Bronchial epithelial cell (primary cell): ENCODE measurements at regions not wholly inside any gene's neighbourhood (a gene's known extent, or its start where the extent isn't known, plus 50 kb on each side); places are given as distances from the start of the nearest gene placed in this dataset.

Source experiments
- DNase-seq: peaks from one replicate; pipeline ENCODE4 v3.0.0-alpha.2; 2010; ENCODE audit warnings: low read depth
- FAIRE-seq: peaks from 2 replicates; lab custom pipeline; 2011; peaks lifted over from hg19 to GRCh38; lab: Jason Lieb, UNC
- H3K27me3 ChIP-seq: 2 replicates; pipeline ENCODE4 v1.5.1; 2011; ENCODE audit warnings: low read length; ENCODE audit not compliant: control insufficient read depth, insufficient read depth
- H3K36me3 ChIP-seq: 2 replicates; pipeline ENCODE4 v1.5.1; 2011; ENCODE audit warnings: low read length; ENCODE audit not compliant: control insufficient read depth, insufficient read depth
- H3K4me3 ChIP-seq: 2 replicates; pipeline ENCODE4 v1.5.1; 2011; ENCODE audit warnings: mild to moderate bottlenecking, low read depth, low read length, control low read depth
- TF ChIP-seq, protein P1 (sequence below): IDR thresholded peaks from 2 replicates; pipeline ENCODE4 v1.5.1; 2011; ENCODE audit warnings: mild to moderate bottlenecking, moderate library complexity, low read length, control low read depth, inconsistent platforms; ENCODE audit not compliant: insufficient read depth, severe bottlenecking

DNA sequence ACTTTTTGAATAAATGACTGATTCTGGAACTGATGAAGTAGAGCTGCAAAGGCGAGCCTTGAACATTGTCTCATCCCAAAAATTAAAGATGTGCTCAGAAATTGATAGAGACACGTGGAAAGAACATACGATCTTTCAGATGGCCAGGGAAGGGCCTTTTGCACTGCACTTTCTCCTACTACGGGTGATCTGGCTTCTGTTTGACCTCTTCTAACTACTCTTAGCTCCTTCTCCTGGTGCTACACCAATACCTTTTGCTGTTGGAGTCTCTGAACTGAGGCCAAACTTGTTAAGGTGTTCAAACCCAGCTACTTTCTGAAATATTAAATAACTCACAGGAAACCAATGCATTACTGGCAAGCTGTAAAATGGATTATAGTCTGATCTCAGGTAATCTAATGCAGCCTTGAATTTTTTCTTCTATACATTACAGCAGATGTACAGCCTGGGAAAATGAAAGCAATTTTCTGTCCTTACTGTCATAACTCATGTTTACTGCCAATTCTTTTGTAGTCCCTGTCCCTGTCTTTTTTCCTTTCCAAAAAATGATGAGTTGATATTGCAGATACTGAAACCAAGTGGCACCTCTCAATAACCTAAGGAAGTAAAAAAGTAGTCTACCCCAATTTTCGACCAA lies 1086.1 kb upstream of the CNTN5 start:
- DNase-seq (no peak), FAIRE-seq (no peak)
- Histone ChIP-seq H3K36me3 (no peaks in the 10 kb centered on the region), H3K4me3 (no peak overlapping the region), H3K27me3 (no peaks in the 10 kb centered on the region)
- TF ChIP-seq, protein P1, sequence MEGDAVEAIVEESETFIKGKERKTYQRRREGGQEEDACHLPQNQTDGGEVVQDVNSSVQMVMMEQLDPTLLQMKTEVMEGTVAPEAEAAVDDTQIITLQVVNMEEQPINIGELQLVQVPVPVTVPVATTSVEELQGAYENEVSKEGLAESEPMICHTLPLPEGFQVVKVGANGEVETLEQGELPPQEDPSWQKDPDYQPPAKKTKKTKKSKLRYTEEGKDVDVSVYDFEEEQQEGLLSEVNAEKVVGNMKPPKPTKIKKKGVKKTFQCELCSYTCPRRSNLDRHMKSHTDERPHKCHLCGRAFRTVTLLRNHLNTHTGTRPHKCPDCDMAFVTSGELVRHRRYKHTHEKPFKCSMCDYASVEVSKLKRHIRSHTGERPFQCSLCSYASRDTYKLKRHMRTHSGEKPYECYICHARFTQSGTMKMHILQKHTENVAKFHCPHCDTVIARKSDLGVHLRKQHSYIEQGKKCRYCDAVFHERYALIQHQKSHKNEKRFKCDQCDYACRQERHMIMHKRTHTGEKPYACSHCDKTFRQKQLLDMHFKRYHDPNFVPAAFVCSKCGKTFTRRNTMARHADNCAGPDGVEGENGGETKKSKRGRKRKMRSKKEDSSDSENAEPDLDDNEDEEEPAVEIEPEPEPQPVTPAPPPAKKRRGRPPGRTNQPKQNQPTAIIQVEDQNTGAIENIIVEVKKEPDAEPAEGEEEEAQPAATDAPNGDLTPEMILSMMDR, result no peak

DNA sequence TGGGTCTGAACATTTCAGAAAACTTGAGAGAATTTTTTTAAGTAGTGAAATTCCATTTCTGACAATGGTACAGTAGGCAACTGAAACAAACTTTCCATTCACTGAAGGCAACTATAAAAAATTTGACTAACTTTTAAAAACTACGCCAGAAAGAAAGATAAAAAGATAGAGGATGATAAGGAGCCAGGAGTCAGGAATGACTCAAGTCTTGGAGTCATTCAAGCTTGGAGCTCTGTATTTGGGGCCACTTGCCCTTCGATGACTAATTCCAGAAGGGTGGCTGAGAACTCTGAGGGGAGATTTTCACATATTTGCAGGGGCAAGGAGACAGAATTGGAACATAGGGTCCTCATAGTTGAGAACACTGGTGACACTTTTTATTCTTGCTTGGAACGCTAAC lies 1083.2 kb upstream of the CNTN5 start:
- no peaks in the 10 kb centered on the region for H3K27me3 ChIP-seq
- H3K36me3 ChIP-seq, result no peaks in the 10 kb centered on the region
- no peak for FAIRE-seq
- DNase-seq, result no peak
- no peak overlapping the region for H3K4me3 ChIP-seq
- TF ChIP-seq, protein P1, result no peak

DNA sequence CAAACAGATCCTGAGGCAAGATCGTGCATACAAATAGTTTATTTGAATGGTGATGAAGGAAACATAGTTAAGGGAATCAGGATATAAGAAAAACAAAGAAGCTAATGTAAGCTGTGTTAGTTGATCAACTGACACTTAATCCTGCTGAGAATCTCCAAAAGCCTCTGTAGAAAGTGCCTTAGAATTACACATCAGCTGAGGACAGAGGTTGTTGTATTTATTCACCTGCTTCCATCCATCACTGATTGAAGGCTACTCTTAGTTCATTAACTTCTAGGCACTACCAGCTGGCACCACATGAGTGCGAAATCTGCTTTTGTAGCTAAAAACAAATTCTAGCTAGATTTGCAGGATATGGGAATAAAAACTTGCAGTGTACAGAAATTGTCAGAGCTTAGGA lies 1082.0 kb upstream of the CNTN5 start:
- Histone ChIP-seq H3K27me3 (no peaks in the 10 kb centered on the region), H3K36me3 (no peaks in the 10 kb centered on the region), H3K4me3 (no peak overlapping the region)
- TF ChIP-seq, protein P1, result no peak
- DNase-seq (no peak), FAIRE-seq (no peak)

DNA sequence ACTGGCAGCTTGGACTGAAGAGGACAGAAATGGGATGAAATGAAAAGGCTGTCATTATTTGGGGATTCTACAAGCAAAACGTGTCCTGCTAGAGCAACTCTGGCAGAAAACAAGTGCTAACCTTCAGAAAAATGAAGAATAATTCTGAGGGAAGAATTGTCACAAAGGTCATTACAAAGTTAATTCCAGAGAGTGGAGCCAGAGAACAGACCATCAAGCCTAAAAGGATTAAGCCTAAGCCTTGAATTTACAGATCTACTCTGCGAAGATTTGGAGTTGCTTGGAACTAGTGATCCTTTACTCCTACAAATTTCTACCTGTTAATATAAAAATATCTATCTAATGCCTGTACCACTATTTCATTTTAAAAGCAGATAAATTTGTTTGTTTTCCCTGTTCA lies 1077.3 kb upstream of the CNTN5 start:
- TF ChIP-seq, protein P1, result no peak
- H3K36me3 ChIP-seq, result no peaks in the 10 kb centered on the region
- DNase-seq (no peak), FAIRE-seq (no peak)
- H3K27me3 ChIP-seq, result no peaks in the 10 kb centered on the region
- no peak overlapping the region for H3K4me3 ChIP-seq

DNA sequence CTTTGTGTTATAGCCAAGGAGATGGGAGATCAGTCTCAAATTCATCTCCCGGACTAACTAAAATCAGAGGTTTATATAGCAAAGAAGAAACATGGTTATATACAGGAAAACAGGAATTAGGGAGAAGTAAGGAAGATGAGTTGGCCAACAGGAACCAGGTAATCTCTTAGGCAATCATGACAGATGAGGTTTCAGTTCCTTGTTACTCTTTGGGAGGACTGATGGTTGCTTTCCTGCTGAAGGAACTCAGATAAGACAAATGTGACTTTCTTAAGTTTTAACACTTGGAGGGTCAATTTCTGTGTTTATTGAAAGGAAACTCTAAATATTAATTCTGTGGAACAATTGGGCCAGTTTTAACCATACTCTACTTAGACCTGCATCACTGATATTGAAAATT lies 1072.0 kb upstream of the CNTN5 start:
- Histone ChIP-seq H3K36me3 (no peaks in the 10 kb centered on the region), H3K4me3 (no peak overlapping the region), H3K27me3 (no peaks in the 10 kb centered on the region)
- TF ChIP-seq, protein P1, result no peak
- FAIRE-seq (no peak), DNase-seq (no peak)

DNA sequence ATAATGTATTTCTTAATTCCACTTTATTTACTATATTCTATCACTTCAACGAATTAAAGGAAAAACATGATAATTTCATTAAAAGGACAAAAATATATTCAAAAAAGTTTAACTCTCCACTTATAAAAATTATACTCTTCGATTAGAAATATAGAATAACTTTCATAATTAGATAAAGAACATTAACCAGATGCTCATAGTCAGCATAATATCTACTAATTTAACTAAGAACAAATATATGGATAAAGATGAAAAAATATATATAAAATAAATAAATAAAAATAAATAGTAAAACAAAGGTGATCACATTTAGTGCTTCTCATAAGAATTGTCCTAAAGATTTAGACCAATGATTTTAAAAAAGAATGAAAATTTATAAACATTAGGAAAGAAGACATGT lies 1065.2 kb upstream of the CNTN5 start:
- TF ChIP-seq, protein P1, result no peak
- H3K4me3 ChIP-seq, result no peak overlapping the region
- no peak for FAIRE-seq
- H3K36me3 ChIP-seq, result no peaks in the 10 kb centered on the region
- no peak for DNase-seq
- no peaks in the 10 kb centered on the region for H3K27me3 ChIP-seq
